Neural cell (in vitro differentiated cells): ENCODE measurements at regions not wholly inside any gene's neighbourhood (a gene's known extent, or its start where the extent isn't known, plus 50 kb on each side); places are given as distances from the start of the nearest gene placed in this dataset.

ENCODE experiments used
- H2AFZ ChIP-seq: fragments of 200-600, 300-800 bp; sonication (generic), shearing (Covaris generic); 2 replicates; pipeline ENCODE4 v1.6.0; 2014; ENCODE audit warnings: low read depth, mild to moderate bottlenecking, antibody characterized with exemption, low read length, moderate library complexity
- H3F3A ChIP-seq: fragments of 200-600 bp; shearing (Covaris generic); 2 replicates; pipeline ENCODE4 v1.6.1; 2016; ENCODE audit warnings: mild to moderate bottlenecking, moderate library complexity, mixed read lengths, antibody characterized with exemption, low read length; ENCODE audit not compliant: insufficient read depth, poor library complexity, severe bottlenecking
- H3K27ac ChIP-seq: fragments of 200-600, 300-800 bp; sonication (generic), shearing (Covaris generic); 2 replicates; pipeline ENCODE4 v1.5.1; 2014; ENCODE audit warnings: mild to moderate bottlenecking, low read length, moderate library complexity
- H3K27me3 ChIP-seq: fragments of 300-800, 200-600 bp; sonication (generic), shearing (Covaris generic); 2 replicates; pipeline ENCODE4 v1.6.0; 2014; ENCODE audit warnings: mild to moderate bottlenecking, low read depth, low read length, moderate library complexity; ENCODE audit not compliant: insufficient read depth
- H3K36me3 ChIP-seq: fragments of 300-800, 200-600 bp; sonication (generic), shearing (Covaris generic); 2 replicates; pipeline ENCODE4 v1.5.1; 2014; ENCODE audit warnings: mild to moderate bottlenecking, antibody characterized with exemption, low read length, moderate library complexity; ENCODE audit not compliant: insufficient read depth
- H3K4me2 ChIP-seq: fragments of 300-800, 200-600 bp; sonication (generic), shearing (Covaris generic); 2 replicates; pipeline ENCODE4 v1.6.0; 2014; ENCODE audit warnings: mild to moderate bottlenecking, low read length
- H3K4me3 ChIP-seq: fragments of 300-800, 200-600 bp; sonication (generic), shearing (Covaris generic); 2 replicates; pipeline ENCODE4 v1.5.1; 2014; ENCODE audit warnings: mild to moderate bottlenecking, low read length, moderate library complexity
- H3K79me2 ChIP-seq: fragments of 200-600 bp; shearing (Covaris generic); replicated peaks from 2 replicates; pipeline ENCODE4 v1.6.0; 2014; ENCODE audit warnings: mild to moderate bottlenecking, low read length, moderate library complexity; ENCODE audit not compliant: insufficient read depth
- H3K9ac ChIP-seq: fragments of 300-800, 200-600 bp; sonication (generic), shearing (Covaris generic); 2 replicates; pipeline ENCODE4 v1.6.1; 2016; ENCODE audit warnings: mild to moderate bottlenecking, low read length, mixed read lengths
- H3K9me2 ChIP-seq: fragments of 200-600 bp; shearing (Covaris generic); 2 replicates; pipeline ENCODE4 v1.6.1; 2016; ENCODE audit warnings: mild to moderate bottlenecking, low read length, mixed read lengths; ENCODE audit not compliant: insufficient read depth
- H3K9me3 ChIP-seq: fragments of 200-600, 300-800 bp; sonication (generic), shearing (Covaris generic); 2 replicates; pipeline ENCODE4 v1.6.1; 2016; ENCODE audit warnings: mild to moderate bottlenecking, mixed run types, low read length, moderate library complexity, mixed read lengths
- H4K20me1 ChIP-seq: fragments of 200-600 bp; shearing (Covaris generic); 2 replicates; pipeline ENCODE4 v1.6.1; 2016; ENCODE audit warnings: mild to moderate bottlenecking, mixed run types; ENCODE audit not compliant: insufficient read depth
- EP300 ChIP-seq: fragments of 450-650 bp; conservative IDR thresholded peaks from 2 replicates; pipeline ENCODE4 v1.6.1; 2014; ENCODE audit warnings: antibody characterized with exemption, mild to moderate bottlenecking, moderate library complexity; ENCODE audit not compliant: poor library complexity, severe bottlenecking
- EZH2 ChIP-seq: fragments of 200-600, 300-800 bp; shearing (Covaris generic), sonication (generic); IDR thresholded peaks from 2 replicates; pipeline ENCODE4 v1.6.1; 2014; ENCODE audit warnings: antibody characterized with exemption, low read length, borderline replicate concordance, mild to moderate bottlenecking; ENCODE audit not compliant: insufficient read depth, poor library complexity, severe bottlenecking
- MXI1 ChIP-seq: fragments of 450-650 bp; conservative IDR thresholded peaks from 2 replicates; pipeline ENCODE4 v1.6.1; 2014; ENCODE audit warnings: antibody characterized with exemption, mild to moderate bottlenecking; ENCODE audit not compliant: poor library complexity, severe bottlenecking
- POLR2AphosphoS5 ChIP-seq: IDR thresholded peaks from 2 replicates; pipeline ENCODE4 v1.6.1; 2012
- RAD21 ChIP-seq: fragments of 450-650 bp; conservative IDR thresholded peaks from 2 replicates; pipeline ENCODE4 v1.6.1; 2014; ENCODE audit warnings: antibody characterized with exemption, mild to moderate bottlenecking, moderate library complexity
- REST ChIP-seq: IDR thresholded peaks from 2 replicates; pipeline ENCODE4 v1.6.1; 2012; ENCODE audit warnings: borderline replicate concordance
- SMC3 ChIP-seq: fragments of 450-650 bp; conservative IDR thresholded peaks from 2 replicates; pipeline ENCODE4 v1.6.1; 2014; ENCODE audit warnings: antibody characterized with exemption, mild to moderate bottlenecking, moderate library complexity; ENCODE audit not compliant: poor library complexity
- TAF1 ChIP-seq: IDR thresholded peaks from 2 replicates; pipeline ENCODE4 v1.6.1; 2012; ENCODE audit warnings: low read depth
- TF ChIP-seq, protein P1 (sequence below): fragments of 450-650 bp; IDR thresholded peaks from 2 replicates; pipeline ENCODE4 v1.5.1; 2014; ENCODE audit warnings: antibody characterized with exemption, mild to moderate bottlenecking, moderate library complexity; ENCODE audit not compliant: poor library complexity, severe bottlenecking

DNA sequence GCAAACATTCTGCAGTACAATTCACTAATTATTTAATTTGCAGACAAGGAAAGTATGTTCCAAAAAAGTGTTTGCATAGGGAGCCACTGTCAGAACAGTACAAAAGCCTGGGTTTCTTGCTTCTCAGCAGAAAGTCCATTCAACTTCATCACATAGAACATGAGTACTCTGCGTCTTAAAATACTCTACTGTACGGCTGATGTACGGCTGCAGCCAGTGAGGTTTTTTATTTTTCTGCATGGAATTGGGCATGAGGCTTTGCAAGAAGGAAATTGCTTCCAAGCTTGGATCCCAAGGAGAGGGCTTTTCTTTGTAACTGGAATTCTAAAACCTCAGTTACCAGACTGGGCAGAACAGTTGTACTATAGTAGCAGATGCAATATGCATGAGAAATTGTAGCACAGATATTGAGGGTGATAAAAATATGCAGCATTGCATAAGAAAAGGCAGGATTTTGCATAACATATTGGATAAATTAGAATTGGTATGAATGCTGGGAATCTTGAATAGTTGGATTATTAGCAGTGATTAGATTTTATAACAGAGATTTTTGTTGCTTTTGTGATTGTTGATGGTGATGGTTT is 178.1 kb upstream of the CDH9 start:
- Histone ChIP-seq H3K9me3 (no peaks in the 10 kb centered on the region), H3F3A (no peaks in the 10 kb centered on the region), H3K4me2 (no peak overlapping the region), H3K4me3 (no peak overlapping the region), H3K79me2 (no peaks in the 10 kb centered on the region), H4K20me1 (no peaks in the 10 kb centered on the region), H2AFZ (no peak overlapping the region), H3K27me3 (no peaks in the 10 kb centered on the region), H3K27ac (no peak overlapping the region), H3K9ac (no peak overlapping the region), H3K36me3 (no peaks in the 10 kb centered on the region), H3K9me2 (no peaks in the 10 kb centered on the region)
- no peak for TF ChIP-seq RAD21
- no peak for TF ChIP-seq MXI1
- no peak for TF ChIP-seq SMC3
- no peak for TF ChIP-seq EZH2
- TF ChIP-seq REST: no peak
- TF ChIP-seq TAF1: no peak
- no peak for TF ChIP-seq POLR2AphosphoS5
- no peak for TF ChIP-seq EP300
- TF ChIP-seq, protein P1, sequence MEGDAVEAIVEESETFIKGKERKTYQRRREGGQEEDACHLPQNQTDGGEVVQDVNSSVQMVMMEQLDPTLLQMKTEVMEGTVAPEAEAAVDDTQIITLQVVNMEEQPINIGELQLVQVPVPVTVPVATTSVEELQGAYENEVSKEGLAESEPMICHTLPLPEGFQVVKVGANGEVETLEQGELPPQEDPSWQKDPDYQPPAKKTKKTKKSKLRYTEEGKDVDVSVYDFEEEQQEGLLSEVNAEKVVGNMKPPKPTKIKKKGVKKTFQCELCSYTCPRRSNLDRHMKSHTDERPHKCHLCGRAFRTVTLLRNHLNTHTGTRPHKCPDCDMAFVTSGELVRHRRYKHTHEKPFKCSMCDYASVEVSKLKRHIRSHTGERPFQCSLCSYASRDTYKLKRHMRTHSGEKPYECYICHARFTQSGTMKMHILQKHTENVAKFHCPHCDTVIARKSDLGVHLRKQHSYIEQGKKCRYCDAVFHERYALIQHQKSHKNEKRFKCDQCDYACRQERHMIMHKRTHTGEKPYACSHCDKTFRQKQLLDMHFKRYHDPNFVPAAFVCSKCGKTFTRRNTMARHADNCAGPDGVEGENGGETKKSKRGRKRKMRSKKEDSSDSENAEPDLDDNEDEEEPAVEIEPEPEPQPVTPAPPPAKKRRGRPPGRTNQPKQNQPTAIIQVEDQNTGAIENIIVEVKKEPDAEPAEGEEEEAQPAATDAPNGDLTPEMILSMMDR: no peak

GRCh38 chr5:27208051-27208450 is 169.7 kb upstream of the CDH9 start:
- no peaks in the 10 kb centered on the region for H3K79me2 ChIP-seq
- H3K4me2 ChIP-seq: no peak overlapping the region
- H4K20me1 ChIP-seq: no peaks in the 10 kb centered on the region
- H3F3A ChIP-seq: no peaks in the 10 kb centered on the region
- no peaks in the 10 kb centered on the region for H3K9me2 ChIP-seq
- H2AFZ ChIP-seq: no peak overlapping the region
- H3K36me3 ChIP-seq: no peaks in the 10 kb centered on the region
- H3K9ac ChIP-seq: no peak overlapping the region
- H3K27me3 ChIP-seq: no peaks in the 10 kb centered on the region
- no peak for TF ChIP-seq RAD21
- no peak for TF ChIP-seq MXI1
- no peak for TF ChIP-seq EP300
- TF ChIP-seq, protein P1: no peak
- TF ChIP-seq POLR2AphosphoS5: no peak
- no peak for TF ChIP-seq EZH2
- TF ChIP-seq TAF1: no peak
- no peak for TF ChIP-seq SMC3
- TF ChIP-seq REST: no peak
- H3K9me3 ChIP-seq: no peaks in the 10 kb centered on the region
- no peak overlapping the region for H3K27ac ChIP-seq
- no peak overlapping the region for H3K4me3 ChIP-seq
